ENCODE measurements at regions not wholly inside any gene's neighbourhood (a gene's known extent, or its start where the extent isn't known, plus 50 kb on each side); places are given as distances from the start of the nearest gene placed in this dataset.

DNA sequence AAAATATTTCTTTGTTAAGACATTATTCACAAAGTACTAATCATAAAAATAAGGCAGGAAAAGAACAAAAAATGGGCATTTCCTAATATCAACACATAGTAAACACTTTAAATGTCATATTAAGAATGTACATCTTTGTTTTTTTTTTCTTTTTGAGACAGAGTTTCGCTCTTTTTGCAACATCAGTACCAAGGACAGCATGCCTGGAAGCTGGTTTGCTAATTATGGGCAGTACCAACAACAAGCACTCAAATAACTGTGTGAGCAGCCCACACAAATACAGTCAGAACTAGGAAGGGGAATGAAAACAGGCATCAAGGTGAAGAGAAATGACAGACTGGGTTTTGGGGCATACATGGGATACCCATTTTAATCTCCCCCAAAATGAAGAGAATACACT, 788.0 kb upstream of the SLITRK1 start:
- no peaks in the 10 kb centered on the region for H3K36me3 ChIP-seq
- H3K27ac ChIP-seq, result no peak overlapping the region
- DNase-seq, result no peak
- intact Hi-C loops (cut with DNase I), result no loop called here
- no peak for TF ChIP-seq CTCF (IDR thresholded peaks at IDR 0.05)
- H3K27me3 ChIP-seq, result no peaks in the 10 kb centered on the region
- no peaks in the 10 kb centered on the region for H3K4me1 ChIP-seq
- no peak overlapping the region for H3K4me3 ChIP-seq
- no peak overlapping the region for H3K9ac ChIP-seq (ENCODE audit: low read depth in 2 of 2, low read length in 2 of 2)
- H3K9me3 ChIP-seq, result no peaks in the 10 kb centered on the region

- H3K4me1 ChIP-seq, result no peaks in the 10 kb centered on the region
- H3K27ac ChIP-seq, result no peak overlapping the region
- no peak for DNase-seq
- TF ChIP-seq CTCF (IDR thresholded peaks at IDR 0.05), result no peak
- no peak overlapping the region for H3K9ac ChIP-seq (ENCODE audit: low read depth in 2 of 2, low read length in 2 of 2)
- intact Hi-C loops (cut with DNase I), result no loop called here
- H3K27me3 ChIP-seq, result no peaks in the 10 kb centered on the region
- no peaks in the 10 kb centered on the region for H3K36me3 ChIP-seq
- no peak overlapping the region for H3K4me3 ChIP-seq
- H3K9me3 ChIP-seq, result no peaks in the 10 kb centered on the region
Measured at GRCh38 chr13:84668637-84669036, 786.4 kb upstream of the SLITRK1 start.

DNA sequence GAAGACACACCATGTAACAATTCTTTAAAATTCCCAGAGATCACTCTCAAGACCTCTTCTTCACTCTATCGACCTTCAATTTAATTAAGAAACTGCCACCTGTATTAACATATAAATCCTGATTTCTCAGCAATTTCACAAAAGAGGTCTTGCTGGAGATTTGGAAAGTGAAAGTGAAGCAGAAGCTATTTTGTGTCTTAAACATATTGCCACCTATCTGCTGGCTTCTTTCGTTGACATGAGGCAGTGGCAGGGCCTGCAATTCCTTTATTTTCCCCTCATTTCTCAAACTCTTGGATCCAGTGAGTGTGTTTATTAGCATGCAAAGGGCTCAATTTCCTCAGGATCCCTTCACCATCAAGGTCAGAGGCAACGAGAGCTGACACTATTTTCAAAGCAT, 780.2 kb upstream of the SLITRK1 start:
- Histone ChIP-seq H3K27ac (no peak overlapping the region), H3K36me3 (no peaks in the 10 kb centered on the region), H3K9ac (ENCODE audit: low read depth in 2 of 2, low read length in 2 of 2) (no peak overlapping the region), H3K4me3 (no peak overlapping the region), H3K27me3 (no peaks in the 10 kb centered on the region), H3K4me1 (no peaks in the 10 kb centered on the region), H3K9me3 (no peaks in the 10 kb centered on the region)
- no peak for TF ChIP-seq CTCF (IDR thresholded peaks at IDR 0.05)
- intact Hi-C loops (cut with DNase I), result no loop called here
- no peak for DNase-seq

DNA sequence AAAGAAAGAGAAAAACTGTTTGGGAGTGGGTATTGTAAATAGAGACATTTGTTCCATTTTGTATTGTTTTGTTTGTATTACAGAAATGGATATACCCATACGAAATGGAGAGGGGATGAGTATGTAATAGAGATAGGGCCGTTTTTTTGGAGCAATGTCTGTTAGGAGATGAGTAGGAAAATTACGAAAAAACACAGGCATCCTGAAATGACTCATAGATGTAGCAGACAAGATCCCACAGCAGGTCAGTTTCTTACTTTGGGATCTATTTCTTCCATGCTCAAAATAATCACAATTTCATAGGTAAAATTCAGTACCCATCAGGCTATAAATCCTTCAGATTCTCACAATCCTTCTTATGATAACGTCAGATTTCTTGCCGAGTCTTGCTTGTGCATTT, 779.4 kb upstream of the SLITRK1 start:
- intact Hi-C loops (cut with DNase I), result no loop called here
- H3K4me3 ChIP-seq, result no peak overlapping the region
- no peaks in the 10 kb centered on the region for H3K4me1 ChIP-seq
- no peaks in the 10 kb centered on the region for H3K36me3 ChIP-seq
- H3K9ac ChIP-seq (ENCODE audit: low read depth in 2 of 2, low read length in 2 of 2), result no peak overlapping the region
- TF ChIP-seq CTCF (IDR thresholded peaks at IDR 0.05), result no peak
- DNase-seq, result no peak
- H3K9me3 ChIP-seq, result no peaks in the 10 kb centered on the region
- no peak overlapping the region for H3K27ac ChIP-seq
- H3K27me3 ChIP-seq, result no peaks in the 10 kb centered on the region

DNA sequence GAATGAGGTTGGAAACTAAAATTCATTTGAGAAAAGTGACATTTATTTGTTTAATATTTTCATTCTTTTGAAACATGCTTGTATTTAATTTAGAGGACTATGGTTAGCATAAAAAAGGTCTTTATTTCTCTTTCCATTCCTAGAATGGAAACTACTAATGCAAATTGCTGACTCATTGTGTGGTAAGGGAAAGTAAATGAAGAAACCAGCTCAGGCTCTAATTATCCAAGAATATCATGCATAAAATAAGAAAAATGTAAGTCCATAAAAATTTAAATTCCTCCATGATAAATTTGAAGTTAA, 777.0 kb upstream of the SLITRK1 start:
- no peak overlapping the region for H3K27ac ChIP-seq
- intact Hi-C loops (cut with DNase I), result no loop called here
- no peak overlapping the region for H3K9ac ChIP-seq (ENCODE audit: low read depth in 2 of 2, low read length in 2 of 2)
- DNase-seq, result no peak
- no peak for TF ChIP-seq CTCF (IDR thresholded peaks at IDR 0.05)
- H3K27me3 ChIP-seq, result no peaks in the 10 kb centered on the region
- no peaks in the 10 kb centered on the region for H3K36me3 ChIP-seq
- no peaks in the 10 kb centered on the region for H3K4me1 ChIP-seq
- no peak overlapping the region for H3K4me3 ChIP-seq
- H3K9me3 ChIP-seq, result no peaks in the 10 kb centered on the region
